ENCODE measurements at regions not wholly inside any gene's neighbourhood (a gene's known extent, or its start where the extent isn't known, plus 50 kb on each side); places are given as distances from the start of the nearest gene placed in this dataset.

GRCh38 chr13:88429862-88430261, 758.7 kb downstream of the SLITRK5 start:
- no peak overlapping the region for H2AK5ac ChIP-seq (ENCODE audit: low read depth, low read length)
- H2BK15ac ChIP-seq (ENCODE audit: low read depth, low read length): no peak overlapping the region
- intact Hi-C loops (cut with micrococcal nuclease): no loop called here
- H2AFZ ChIP-seq (replicated peaks; ENCODE audit: low read length, poor library complexity): no peak overlapping the region
- H3K4me3 ChIP-seq (ENCODE audit: insufficient read depth, low read depth, low read length): no peak overlapping the region
- in situ Hi-C loops (cut with MboI; ENCODE audit: low sequenced_read_pairs): no loop called here
- no peak overlapping the region for H2BK20ac ChIP-seq (ENCODE audit: low read depth, low read length)
- H2BK5ac ChIP-seq (ENCODE audit: low read depth, low read length, poor library complexity, severe bottlenecking): no peak overlapping the region
- H3K9me3 ChIP-seq (ENCODE audit: control insufficient read depth, insufficient read depth, low read length): peaks cover 6% of the 10 kb centered on the region; the same call in 1 of the 2 replicates
- no peak overlapping the region for H4K8ac ChIP-seq (ENCODE audit: low read depth in 2 of 2, low read length in 2 of 2)
- ATAC-seq (ENCODE audit: low read depth): no peak
- dilution Hi-C loops (cut with HindIII; ENCODE audit: low sequenced_read_pairs, unreplicated experiment): no loop called here
- no peak overlapping the region for H4K91ac ChIP-seq (ENCODE audit: insufficient read depth, low read depth, low read length)
- no peak overlapping the region for H3K4ac ChIP-seq (ENCODE audit: low read depth, low read length)
- H2AK9ac ChIP-seq (replicated peaks; ENCODE audit: low read depth, low read length, poor library complexity): no peak overlapping the region
- no peak overlapping the region for H3K4me2 ChIP-seq (ENCODE audit: low read depth, low read length)
- no peaks in the 10 kb centered on the region for H3K36me3 ChIP-seq (ENCODE audit: control insufficient read depth, insufficient read depth, low read length)
- TF ChIP-seq CTCF (conservative IDR thresholded peaks at IDR 0.05; ENCODE audit: low read depth, low read length) (no peak), CEBPB (IDR thresholded peaks at IDR 0.05; ENCODE audit: low read depth, low read length) (no peak), NFE2L2 (IDR thresholded peaks at IDR 0.05; ENCODE audit: low read depth, low read length) (no peak), MXI1 (IDR thresholded peaks at IDR 0.05; ENCODE audit: borderline replicate concordance, low read depth, low read length) (no peak), POLR2A (IDR thresholded peaks at IDR 0.05; ENCODE audit: low read depth, low read length) (no peak), CHD1 (IDR thresholded peaks at IDR 0.05; ENCODE audit: low read depth, low read length) (no peak), USF2 (IDR thresholded peaks at IDR 0.05; ENCODE audit: low read depth, low read length) (no peak), RAD21 (IDR thresholded peaks at IDR 0.05; ENCODE audit: low read length) (no peak), RCOR1 (IDR thresholded peaks at IDR 0.05; ENCODE audit: insufficient replicate concordance, low read length) (no peak), MAZ (IDR thresholded peaks at IDR 0.05; ENCODE audit: borderline replicate concordance, low read depth, low read length) (no peak), BHLHE40 (IDR thresholded peaks at IDR 0.05; ENCODE audit: low read depth, low read length) (no peak)
- H4K20me1 ChIP-seq (ENCODE audit: insufficient read depth, low read length): no peaks in the 10 kb centered on the region
- H2BK120ac ChIP-seq (ENCODE audit: low read depth, low read length): no peak overlapping the region
- CTCF ChIA-PET: no interaction called here
- H3K9me1 ChIP-seq (ENCODE audit: insufficient read depth, low read length): no peaks in the 10 kb centered on the region
- POLR2A ChIA-PET (ENCODE audit: unreplicated experiment): no interaction called here
- no peak overlapping the region for H3K56ac ChIP-seq (ENCODE audit: extremely low read depth, insufficient read depth, low read length)
- no peak overlapping the region for H3K18ac ChIP-seq (ENCODE audit: low read depth, low read length)
- WGBS, 2 experiments (ENCODE audit: extremely low coverage in 2 of 2, insufficient read length in 1 of 2): 0% methylated on average over 1 of the region's 2 CpGs; no CpG with 5 or more reads in 1 of the 2 experiments
- H3K9ac ChIP-seq (ENCODE audit: low read depth, low read length): no peak overlapping the region
- no peaks in the 10 kb centered on the region for H3K4me1 ChIP-seq (ENCODE audit: control insufficient read depth, insufficient read depth, low read length)
- no peaks in the 10 kb centered on the region for H3K79me1 ChIP-seq (ENCODE audit: low read depth in 1 of 2, low read length in 2 of 2)
- no peak overlapping the region for H4K5ac ChIP-seq (ENCODE audit: low read depth, low read length)
- no peak for DNase-seq
- H3K27ac ChIP-seq (ENCODE audit: insufficient read depth, low read length): no peak overlapping the region
- H3K23ac ChIP-seq (ENCODE audit: low read depth, low read length): no peak overlapping the region
- no TSS peak for BruUV-seq (replicated peaks)
- no peak overlapping the region for H3K14ac ChIP-seq (replicated peaks; ENCODE audit: low read depth, low read length)
- H3K27me3 ChIP-seq (ENCODE audit: control insufficient read depth, insufficient read depth, low read length): no peaks in the 10 kb centered on the region

All from IMR-90 (cell line).